HG03159 (cell line): ENCODE measurements at regions not wholly inside any gene's neighbourhood (a gene's known extent, or its start where the extent isn't known, plus 50 kb on each side); places are given as distances from the start of the nearest gene placed in this dataset.
A peak's percentile ranks its signal among the peaks of the same experiment; 100 is the strongest.

ENCODE experiments used
- ATAC-seq: cut with Tn5 transposase; IDR thresholded peaks from one replicate; pipeline ENCODE4 v1.9.1; 2021; ENCODE audit warnings: mild to moderate bottlenecking, moderate library complexity; ENCODE audit not compliant: unreplicated experiment

DNA sequence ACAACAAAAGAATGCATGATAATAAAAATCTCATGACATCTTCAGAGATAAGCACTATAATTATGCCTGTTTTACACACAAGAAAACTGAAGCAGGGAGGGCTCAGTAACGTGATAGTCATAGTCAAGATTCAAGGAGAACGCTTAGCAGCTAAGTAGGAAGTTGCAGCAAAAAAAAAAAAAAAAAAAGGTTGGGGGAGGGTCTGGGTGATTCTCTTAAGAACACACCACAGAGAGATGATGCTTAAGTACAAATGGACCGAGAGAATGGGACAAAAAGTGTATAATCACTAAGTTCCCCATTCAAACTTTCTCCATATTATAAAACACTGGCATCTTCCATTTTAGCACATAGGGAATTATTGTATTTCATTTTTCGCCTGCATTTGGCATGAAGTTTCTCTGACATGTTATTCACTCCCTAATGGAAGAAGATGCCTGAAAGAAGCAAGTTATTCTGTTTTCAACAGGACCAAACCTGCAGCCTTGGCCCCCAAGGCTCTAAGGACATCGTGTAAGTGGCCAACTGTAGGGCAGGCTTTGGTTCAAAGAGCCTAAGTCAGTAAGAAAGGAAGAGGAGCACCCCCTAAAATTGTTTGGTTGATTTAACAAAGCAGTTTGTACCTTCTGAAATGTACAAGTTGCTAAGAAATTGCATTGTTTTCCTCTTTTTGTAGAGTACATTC, 142.9 kb upstream of the TMPO start:
- ATAC-seq, result no peak

- ATAC-seq, result peak; percentile 60
Measured at GRCh38 chr12:98373025-98373554, 142.3 kb upstream of the TMPO start.

- no peak for ATAC-seq
Measured at GRCh38 chr12:98374007-98374406, 141.4 kb upstream of the TMPO start.

GRCh38 chr12:98379106-98379505, 136.3 kb upstream of the TMPO start:
- ATAC-seq, result no peak

- ATAC-seq, result no peak
Measured at GRCh38 chr12:98385641-98386040, 129.7 kb upstream of the TMPO start.

DNA sequence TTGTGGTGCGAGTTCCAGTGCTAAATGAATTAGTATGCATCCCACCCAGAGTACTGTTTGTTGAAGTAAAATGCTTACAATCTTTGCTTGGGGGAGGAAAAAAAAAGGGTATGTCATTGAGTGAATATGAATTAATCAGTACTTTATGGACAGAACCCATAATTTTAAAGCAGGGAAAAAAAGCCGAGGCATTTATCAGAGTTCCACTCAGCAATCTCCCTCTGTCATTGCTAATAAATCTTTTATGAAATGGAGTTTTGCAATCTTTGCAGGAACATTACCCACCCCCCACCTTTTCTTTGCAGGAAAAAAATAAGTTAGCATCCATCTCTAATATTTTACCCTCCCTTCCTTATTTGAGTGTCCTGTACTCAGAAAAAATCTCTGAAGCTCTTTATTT, 127.9 kb upstream of the TMPO start:
- ATAC-seq, result no peak

DNA sequence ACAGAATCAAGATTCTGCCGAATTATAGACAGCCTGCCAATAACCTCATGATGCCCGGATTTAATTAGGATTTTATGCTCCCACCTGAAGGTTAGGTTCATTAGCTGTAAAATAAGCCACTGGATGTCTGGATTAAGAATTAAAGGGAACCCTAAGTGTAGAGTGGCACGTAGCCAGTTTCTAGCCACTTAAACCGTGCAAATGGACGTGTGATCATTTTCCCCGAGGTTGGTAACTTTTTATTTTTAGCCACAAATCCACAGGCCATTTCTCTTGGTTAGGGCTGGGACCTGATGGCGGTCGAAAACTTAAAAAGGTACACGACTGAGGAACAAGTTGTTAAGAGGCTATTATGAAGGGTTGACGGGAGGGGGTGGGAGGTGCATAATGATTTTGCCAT, 127.3 kb upstream of the TMPO start:
- ATAC-seq, result no peak

DNA sequence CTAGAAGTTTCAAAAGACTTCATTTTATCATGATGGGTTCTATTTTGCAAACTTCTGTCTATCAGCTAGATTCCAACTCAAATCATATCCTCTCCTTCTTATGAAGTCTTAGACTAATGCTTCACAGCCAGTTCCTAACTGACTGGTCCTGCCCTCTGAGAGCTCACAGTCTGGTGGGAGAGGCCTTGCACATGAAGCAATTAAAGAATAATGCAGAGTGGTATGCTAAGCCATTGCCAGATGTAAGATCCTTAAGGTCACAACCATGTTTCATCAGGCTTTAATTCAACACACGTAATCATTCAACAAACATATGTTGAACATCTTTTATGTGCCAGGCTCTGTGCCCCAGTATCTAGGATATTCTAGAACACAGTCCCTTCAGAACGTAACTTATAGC, 125.8 kb upstream of the TMPO start:
- ATAC-seq, result no peak

DNA sequence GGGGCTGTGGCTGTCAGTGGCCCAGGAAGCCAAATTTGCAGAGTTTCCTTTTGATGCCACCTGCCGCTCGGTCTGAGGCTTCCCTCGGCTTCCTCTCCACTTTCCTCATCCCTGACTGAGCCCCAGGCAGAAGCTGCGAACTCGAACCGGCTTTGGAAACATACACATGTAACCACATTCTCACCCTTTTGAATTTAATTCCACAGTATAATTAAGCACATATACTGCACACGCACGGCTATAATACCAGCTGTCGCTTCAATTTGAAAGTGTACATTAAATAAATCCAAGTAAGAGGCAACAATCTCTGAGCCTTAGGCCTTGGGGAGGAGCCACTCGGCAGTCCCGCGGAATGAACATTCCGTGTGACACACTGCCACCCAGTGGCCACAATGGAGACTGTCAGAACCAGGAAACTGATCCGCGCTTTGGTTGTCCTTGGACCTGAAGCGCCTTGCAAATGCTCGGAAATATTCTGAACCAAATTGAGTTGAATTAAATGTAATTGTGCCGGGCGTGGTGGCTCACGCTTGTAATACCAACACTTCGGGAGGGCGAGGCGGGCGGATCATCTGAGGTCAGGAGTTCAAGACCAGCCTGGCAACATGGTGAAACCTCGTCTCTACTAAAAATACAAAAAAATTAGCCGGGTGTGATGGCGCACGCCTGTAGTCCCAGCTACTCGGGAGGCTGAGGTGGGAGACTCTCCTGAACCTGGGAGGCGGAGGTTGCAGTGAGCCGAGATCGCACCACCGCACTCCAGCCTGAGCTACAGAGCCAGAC, 117.9 kb upstream of the TMPO start:
- peak; percentile 93 for ATAC-seq

- no peak for ATAC-seq
Measured at GRCh38 chr12:98399532-98399931, 115.9 kb upstream of the TMPO start.

GRCh38 chr12:98401427-98401826, 114.0 kb upstream of the TMPO start:
- ATAC-seq, result no peak

DNA sequence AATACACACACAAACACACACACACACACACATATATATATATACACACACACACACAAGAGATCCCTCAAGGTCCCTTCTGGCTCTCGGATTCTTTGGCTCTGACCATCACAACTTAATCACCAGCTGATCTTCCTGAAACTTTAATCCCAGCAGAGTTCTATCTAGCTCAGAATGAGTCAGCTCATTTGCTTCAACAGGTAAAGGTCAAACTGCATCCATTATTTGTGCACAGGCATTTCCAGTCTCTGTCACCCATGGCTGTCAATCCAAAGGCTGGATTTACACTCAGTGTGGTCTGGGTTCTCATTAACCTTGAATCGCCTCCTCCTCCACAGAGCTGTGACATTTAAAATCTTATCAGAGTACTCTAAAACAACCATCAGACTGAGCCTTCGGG, 113.3 kb upstream of the TMPO start:
- no peak for ATAC-seq

- ATAC-seq, result no peak
Measured at GRCh38 chr12:98402671-98403070, 112.7 kb upstream of the TMPO start.

DNA sequence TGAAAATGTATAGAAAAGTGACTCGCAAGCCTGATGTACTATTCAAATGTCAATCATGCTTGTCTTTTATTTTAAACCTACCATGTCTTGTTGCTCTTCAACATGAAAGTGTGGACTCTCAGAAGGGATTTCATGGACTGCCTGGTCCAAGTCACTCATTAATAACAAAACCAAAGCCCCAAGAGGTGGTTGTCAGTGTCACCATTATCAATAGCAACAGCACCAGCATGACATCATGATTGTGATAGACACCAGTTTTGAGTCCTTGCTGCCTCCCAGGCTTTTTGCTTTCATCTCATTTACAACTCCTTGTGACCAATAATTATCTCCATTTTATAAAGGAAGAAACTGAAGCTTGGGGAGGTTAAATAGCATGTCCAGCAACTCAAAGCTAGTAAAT, 112.0 kb upstream of the TMPO start:
- peak; percentile 43 for ATAC-seq

GRCh38 chr12:98403936-98404335, 111.5 kb upstream of the TMPO start:
- ATAC-seq, result peak; percentile 38

- ATAC-seq, result no peak
Measured at GRCh38 chr12:98405805-98406366, 109.5 kb upstream of the TMPO start.

DNA sequence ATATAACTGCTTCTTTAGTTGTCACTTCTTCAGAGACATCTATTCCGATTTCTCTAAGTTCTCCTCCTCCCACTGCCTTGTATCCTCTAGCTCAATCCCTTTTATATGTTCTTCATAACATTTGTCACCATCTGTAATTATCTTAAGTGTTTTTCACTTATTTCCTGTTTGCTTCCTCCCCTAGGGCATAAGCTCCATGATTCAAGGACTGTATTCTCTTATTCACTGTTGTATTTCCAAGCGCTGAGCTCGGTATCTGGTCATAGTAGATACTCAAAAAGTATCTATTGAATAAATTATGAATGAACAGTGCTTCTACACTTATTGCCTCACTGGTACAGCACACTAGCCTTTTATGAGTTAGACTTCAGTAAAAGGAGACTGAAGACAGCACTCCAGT, 109.0 kb upstream of the TMPO start:
- no peak for ATAC-seq

GRCh38 chr12:98408681-98409080, 106.7 kb upstream of the TMPO start:
- ATAC-seq, result no peak

DNA sequence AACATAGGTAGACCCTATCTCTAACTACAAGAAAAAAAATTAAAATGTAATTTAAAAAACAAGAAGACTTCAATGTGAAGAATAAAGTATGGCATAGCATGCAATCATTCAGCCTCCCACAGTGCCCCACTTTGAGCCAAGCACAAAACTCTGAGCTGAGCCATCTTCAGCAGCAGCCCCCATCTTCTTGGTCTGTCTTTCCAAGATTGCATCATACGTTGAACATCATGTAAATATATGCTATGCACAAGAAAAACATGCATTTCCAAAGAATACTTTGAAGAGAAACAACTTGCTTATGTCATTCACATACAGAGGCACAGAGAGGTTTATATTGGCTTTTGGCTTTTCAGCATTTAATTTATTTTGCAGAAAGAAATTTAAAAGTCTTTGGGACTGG, 105.8 kb upstream of the TMPO start:
- no peak for ATAC-seq

- ATAC-seq, result no peak
Measured at GRCh38 chr12:98410356-98410755, 105.0 kb upstream of the TMPO start.

- ATAC-seq, result no peak
Measured at GRCh38 chr12:98416845-98417244, 98.5 kb upstream of the TMPO start.

DNA sequence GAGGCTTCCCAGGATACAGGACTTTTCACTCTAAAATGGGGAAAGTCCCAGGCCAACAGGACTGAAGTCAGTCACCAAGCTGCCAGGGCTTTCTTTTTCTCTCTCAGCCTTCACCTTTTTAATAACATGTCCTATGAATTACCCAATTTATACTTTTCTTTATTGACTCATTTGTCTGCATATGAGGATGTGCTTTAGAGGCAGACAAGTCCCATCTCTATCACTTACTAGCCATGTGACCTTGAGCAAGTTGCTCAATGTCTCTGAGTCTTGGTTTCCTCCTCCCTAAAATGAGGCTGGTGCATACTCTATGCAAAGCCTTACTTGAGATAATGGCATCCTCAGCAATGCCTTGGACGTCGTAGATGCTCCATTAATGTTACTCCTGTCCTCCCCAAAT, 98.1 kb upstream of the TMPO start:
- ATAC-seq, result no peak
